ENCODE measurements at regions not wholly inside any gene's neighbourhood (a gene's known extent, or its start where the extent isn't known, plus 50 kb on each side); places are given as distances from the start of the nearest gene placed in this dataset.
"Not testable (repeated sequence)": the region's sequence is repeated elsewhere in the genome, so short reads cannot be mapped to it uniquely, and the experiment has no call there.

- no peak for DNase-seq
Observed at GRCh38 chr2:2787301-2787907, 456.3 kb upstream of the MYT1L start.

GRCh38 chr2:2782007-2782406, 450.9 kb upstream of the MYT1L start:
- DNase-seq, result no peak

- no peak for DNase-seq
Observed at GRCh38 chr2:2779727-2780126, 448.7 kb upstream of the MYT1L start.

GRCh38 chr2:2777876-2778275, 446.8 kb upstream of the MYT1L start:
- DNase-seq, result no peak

GRCh38 chr2:2777213-2777612, 446.1 kb upstream of the MYT1L start:
- DNase-seq, result no peak

- DNase-seq, result no peak
Observed at GRCh38 chr2:2775018-2775417, 443.9 kb upstream of the MYT1L start.

- no peak for DNase-seq
Observed at GRCh38 chr2:2773692-2774091, 442.6 kb upstream of the MYT1L start.

- DNase-seq, result not testable (repeated sequence)
Observed at GRCh38 chr2:2773080-2773479, 442.0 kb upstream of the MYT1L start.

- DNase-seq, result no peak
Observed at GRCh38 chr2:2771721-2772411, 440.8 kb upstream of the MYT1L start.

GRCh38 chr2:2769481-2770431, 438.7 kb upstream of the MYT1L start:
- no peak for DNase-seq

- no peak for DNase-seq
Observed at GRCh38 chr2:2768476-2768875, 437.4 kb upstream of the MYT1L start.

GRCh38 chr2:2767837-2768236, 436.8 kb upstream of the MYT1L start:
- no peak for DNase-seq

GRCh38 chr2:2765839-2766495, 434.9 kb upstream of the MYT1L start:
- no peak for DNase-seq

- DNase-seq, result no peak
Observed at GRCh38 chr2:2765176-2765800, 434.2 kb upstream of the MYT1L start.

GRCh38 chr2:2764739-2765138, 433.7 kb upstream of the MYT1L start:
- DNase-seq, result no peak

GRCh38 chr2:2764001-2764355, 432.9 kb upstream of the MYT1L start:
- DNase-seq, result no peak

GRCh38 chr2:2763351-2764000, 432.4 kb upstream of the MYT1L start:
- DNase-seq, result no peak

GRCh38 chr2:2762913-2763312, 431.8 kb upstream of the MYT1L start:
- DNase-seq, result no peak

- DNase-seq, result no peak
Observed at GRCh38 chr2:2762166-2762908, 431.3 kb upstream of the MYT1L start.

- no peak for DNase-seq
Observed at GRCh38 chr2:2758793-2759367, 427.8 kb upstream of the MYT1L start.

- DNase-seq, result peak; percentile 84
Observed at GRCh38 chr2:2757764-2758163, 426.7 kb upstream of the MYT1L start.

Measured in MV-4-11 (cell line).